A673 (cell line): ENCODE measurements at regions not wholly inside any gene's neighbourhood (a gene's known extent, or its start where the extent isn't known, plus 50 kb on each side); places are given as distances from the start of the nearest gene placed in this dataset.

ENCODE experiments used
- CTCF ChIP-seq: fragments of 300-800, 200-600 bp; sonication (generic); conservative IDR thresholded peaks from 2 replicates; pipeline ENCODE4 v1.5.1; 2017; ENCODE audit warnings: low read depth, mild to moderate bottlenecking, antibody characterized with exemption, low read length, moderate library complexity, mixed read lengths
- EZH2 ChIP-seq: fragments of 200-600 bp; sonication (generic); IDR thresholded peaks from 2 replicates; pipeline ENCODE4 v1.6.1; 2017; ENCODE audit warnings: borderline replicate concordance, low read depth, mild to moderate bottlenecking, mixed read lengths, antibody characterized with exemption, low read length; ENCODE audit not compliant: poor library complexity, severe bottlenecking

- TF ChIP-seq CTCF (no peak), EZH2 (no peak)
Observed at GRCh38 chr7:53428045-53428444, 392.6 kb downstream of the POM121L12 start.
